Neural progenitor cell (in vitro differentiated cells): ENCODE measurements at regions not wholly inside any gene's neighbourhood (a gene's known extent, or its start where the extent isn't known, plus 50 kb on each side); places are given as distances from the start of the nearest gene placed in this dataset.

ENCODE experiments used
- CTCF ChIP-seq: fragments of 200-600 bp; sonication (generic); IDR thresholded peaks from 2 replicates; pipeline ENCODE4 v1.5.1; 2017; ENCODE audit warnings: antibody characterized with exemption, mild to moderate bottlenecking
- EZH2 ChIP-seq: fragments of 200-600 bp; sonication (generic); IDR thresholded peaks from 2 replicates; pipeline ENCODE4 v1.6.1; 2017; ENCODE audit warnings: antibody characterized with exemption, mild to moderate bottlenecking, moderate library complexity

- no peak for TF ChIP-seq CTCF
- TF ChIP-seq EZH2: no peak
These were observed 484.6 kb downstream of the SPATA31A7 start for GRCh38 chr9:61674465-61674864.
